Central memory CD4-positive, alpha-beta T cell (primary cell): ENCODE measurements at regions not wholly inside any gene's neighbourhood (a gene's known extent, or its start where the extent isn't known, plus 50 kb on each side); places are given as distances from the start of the nearest gene placed in this dataset.

Experiments used
- DNase-seq: peaks from one replicate; pipeline ENCODE4 v3.0.0; 2022

GRCh38 chr2:137729305-137729704 lies 235.0 kb upstream of the HNMT start:
- DNase-seq = no peak

GRCh38 chr2:137737559-137737958 lies 226.7 kb upstream of the HNMT start:
- DNase-seq = no peak

- DNase-seq = no peak
Observed at GRCh38 chr2:137741784-137742362, 222.4 kb upstream of the HNMT start.

- no peak for DNase-seq
Observed at GRCh38 chr2:137747509-137747908, 216.8 kb upstream of the HNMT start.

GRCh38 chr2:137748533-137748932 lies 215.7 kb upstream of the HNMT start:
- no peak for DNase-seq

GRCh38 chr2:137764646-137765045 lies 199.6 kb upstream of the HNMT start:
- no peak for DNase-seq

- DNase-seq = no peak
Observed at GRCh38 chr2:137769406-137769805, 194.9 kb upstream of the HNMT start.

- no peak for DNase-seq
Observed at GRCh38 chr2:137770166-137770565, 194.1 kb upstream of the HNMT start.

GRCh38 chr2:137771064-137771463 lies 193.2 kb upstream of the HNMT start:
- no peak for DNase-seq

GRCh38 chr2:137772451-137772850 lies 191.8 kb upstream of the HNMT start:
- DNase-seq = no peak

GRCh38 chr2:137775529-137775928 lies 188.7 kb upstream of the HNMT start:
- DNase-seq = no peak

GRCh38 chr2:137776697-137777096 lies 187.6 kb upstream of the HNMT start:
- DNase-seq = no peak

- DNase-seq = no peak
Observed at GRCh38 chr2:137797641-137798040, 166.6 kb upstream of the HNMT start.

- no peak for DNase-seq
Observed at GRCh38 chr2:137799600-137799999, 164.7 kb upstream of the HNMT start.

GRCh38 chr2:137800386-137800785 lies 163.9 kb upstream of the HNMT start:
- no peak for DNase-seq

- DNase-seq = no peak
Observed at GRCh38 chr2:137801228-137801627, 163.0 kb upstream of the HNMT start.

- no peak for DNase-seq
Observed at GRCh38 chr2:137802038-137802437, 162.2 kb upstream of the HNMT start.

GRCh38 chr2:137806068-137806805 lies 158.0 kb upstream of the HNMT start:
- no peak for DNase-seq

GRCh38 chr2:137809252-137809651 lies 155.0 kb upstream of the HNMT start:
- DNase-seq = no peak

- no peak for DNase-seq
Observed at GRCh38 chr2:137809837-137810236, 154.4 kb upstream of the HNMT start.

GRCh38 chr2:137812517-137812916 lies 151.8 kb upstream of the HNMT start:
- no peak for DNase-seq

GRCh38 chr2:137813176-137813575 lies 151.1 kb upstream of the HNMT start:
- no peak for DNase-seq

- DNase-seq = no peak
Observed at GRCh38 chr2:137817058-137817457, 147.2 kb upstream of the HNMT start.

- no peak for DNase-seq
Observed at GRCh38 chr2:137823196-137823595, 141.1 kb upstream of the HNMT start.

- DNase-seq = no peak
Observed at GRCh38 chr2:137824501-137824900, 139.8 kb upstream of the HNMT start.
